ENCODE measurements at regions not wholly inside any gene's neighbourhood (a gene's known extent, or its start where the extent isn't known, plus 50 kb on each side); places are given as distances from the start of the nearest gene placed in this dataset.

DNA sequence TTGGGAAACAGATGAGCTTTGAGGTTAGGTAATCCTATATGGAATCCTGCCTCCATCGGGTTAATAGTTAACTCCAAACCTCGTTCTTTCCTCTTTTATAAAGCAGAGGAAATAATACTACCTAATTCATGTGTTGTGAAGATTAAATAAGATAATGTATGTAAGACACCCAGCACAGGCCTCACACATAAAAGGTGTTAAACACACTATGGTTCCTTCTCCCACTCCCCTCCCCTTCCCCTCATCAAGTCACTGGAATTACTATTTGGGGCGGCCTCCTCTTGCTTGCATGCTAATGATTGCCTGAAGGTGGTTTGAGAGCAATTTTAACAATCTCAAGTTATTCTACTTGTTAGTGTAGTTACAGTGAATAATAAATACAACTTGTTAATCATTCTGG is 404.4 kb upstream of the RASGEF1B start:
- TF ChIP-seq ZNF274 (IDR thresholded peaks at IDR 0.05; ENCODE audit: low read depth, low read length) = no peak
- H3K4me3 ChIP-seq (ENCODE audit: low read length) = no peak overlapping the region

- TF ChIP-seq ZNF274 (IDR thresholded peaks at IDR 0.05; ENCODE audit: low read depth, low read length) = no peak
- no peak overlapping the region for H3K4me3 ChIP-seq (ENCODE audit: low read length)
These were observed 403.2 kb upstream of the RASGEF1B start for GRCh38 chr4:81874661-81875515.

GRCh38 chr4:81870275-81870674 is 398.6 kb upstream of the RASGEF1B start:
- no peak overlapping the region for H3K4me3 ChIP-seq (ENCODE audit: low read length)
- TF ChIP-seq ZNF274 (IDR thresholded peaks at IDR 0.05; ENCODE audit: low read depth, low read length) = no peak

DNA sequence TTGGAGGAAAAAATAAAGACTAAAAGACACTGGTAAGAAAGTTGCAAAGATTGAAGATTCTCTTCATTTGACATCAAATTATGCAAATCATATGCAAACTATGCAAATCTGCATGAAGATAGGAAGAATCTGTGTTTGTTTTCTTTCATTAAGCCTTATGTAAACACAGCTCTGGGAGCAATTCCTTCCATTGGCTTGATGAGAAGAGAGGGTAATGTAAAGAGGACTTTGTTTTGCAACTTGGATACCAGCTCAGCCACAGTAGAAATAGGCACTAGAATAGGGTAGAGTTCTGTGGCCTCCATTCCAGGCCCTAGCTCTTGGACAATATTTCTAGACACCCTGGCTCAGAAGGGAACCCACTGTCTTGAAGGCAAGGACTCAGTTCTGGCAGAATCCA is 388.4 kb upstream of the RASGEF1B start:
- no peak overlapping the region for H3K4me3 ChIP-seq (ENCODE audit: low read length)
- no peak for TF ChIP-seq ZNF274 (IDR thresholded peaks at IDR 0.05; ENCODE audit: low read depth, low read length)

GRCh38 chr4:81854406-81854805 is 382.7 kb upstream of the RASGEF1B start:
- H3K4me3 ChIP-seq (ENCODE audit: low read length) = no peak overlapping the region
- TF ChIP-seq ZNF274 (IDR thresholded peaks at IDR 0.05; ENCODE audit: low read depth, low read length) = no peak

- TF ChIP-seq ZNF274 (IDR thresholded peaks at IDR 0.05; ENCODE audit: low read depth, low read length) = no peak
- no peak overlapping the region for H3K4me3 ChIP-seq (ENCODE audit: low read length)
These were observed 380.5 kb upstream of the RASGEF1B start for GRCh38 chr4:81852031-81852715.

GRCh38 chr4:81850701-81851100 is 379.0 kb upstream of the RASGEF1B start:
- no peak for TF ChIP-seq ZNF274 (IDR thresholded peaks at IDR 0.05; ENCODE audit: low read depth, low read length)
- no peak overlapping the region for H3K4me3 ChIP-seq (ENCODE audit: low read length)

DNA sequence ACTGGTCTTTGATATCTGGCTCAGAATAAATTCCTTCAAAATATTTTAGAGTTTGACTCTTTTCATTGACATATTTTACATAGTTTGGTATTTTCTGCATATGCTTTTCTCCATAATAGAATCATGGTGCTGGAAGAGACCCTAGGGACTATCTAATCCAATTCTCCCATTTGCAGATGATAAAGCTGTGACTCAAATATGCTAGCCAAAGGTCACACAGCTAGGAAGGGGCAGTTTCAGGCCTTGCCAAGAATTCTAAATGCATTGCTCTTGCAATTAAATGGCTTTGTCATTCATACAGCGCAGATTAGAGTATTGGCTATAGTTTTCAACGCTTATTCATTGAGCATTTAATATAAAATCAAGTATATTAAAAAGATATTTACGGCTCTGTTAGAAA is 374.1 kb upstream of the RASGEF1B start:
- TF ChIP-seq ZNF274 (IDR thresholded peaks at IDR 0.05; ENCODE audit: low read depth, low read length) = no peak
- no peak overlapping the region for H3K4me3 ChIP-seq (ENCODE audit: low read length)

DNA sequence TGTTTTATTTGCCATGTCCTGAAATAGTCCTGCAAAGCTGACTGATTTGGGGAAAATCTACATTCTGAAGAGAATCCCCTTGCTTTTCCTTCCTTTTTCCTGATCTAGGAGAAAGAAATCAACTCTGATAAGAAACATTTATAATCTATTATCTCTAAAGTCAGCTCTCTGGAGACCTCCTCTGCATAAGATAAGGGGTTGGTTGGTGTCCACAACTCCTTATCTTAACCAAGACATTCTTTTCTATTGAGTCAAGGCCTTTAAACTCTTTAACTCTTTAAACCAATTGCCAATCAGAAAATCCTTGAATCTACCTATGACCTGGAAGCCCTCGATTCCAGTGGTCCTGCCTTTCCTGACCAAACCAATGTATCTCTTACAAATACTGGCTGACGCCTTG is 373.6 kb upstream of the RASGEF1B start:
- H3K4me3 ChIP-seq (ENCODE audit: low read length) = no peak overlapping the region
- no peak for TF ChIP-seq ZNF274 (IDR thresholded peaks at IDR 0.05; ENCODE audit: low read depth, low read length)

- H3K4me3 ChIP-seq (ENCODE audit: low read length) = no peak overlapping the region
- no peak for TF ChIP-seq ZNF274 (IDR thresholded peaks at IDR 0.05; ENCODE audit: low read depth, low read length)
These were observed 373.0 kb upstream of the RASGEF1B start for GRCh38 chr4:81844717-81845116.

DNA sequence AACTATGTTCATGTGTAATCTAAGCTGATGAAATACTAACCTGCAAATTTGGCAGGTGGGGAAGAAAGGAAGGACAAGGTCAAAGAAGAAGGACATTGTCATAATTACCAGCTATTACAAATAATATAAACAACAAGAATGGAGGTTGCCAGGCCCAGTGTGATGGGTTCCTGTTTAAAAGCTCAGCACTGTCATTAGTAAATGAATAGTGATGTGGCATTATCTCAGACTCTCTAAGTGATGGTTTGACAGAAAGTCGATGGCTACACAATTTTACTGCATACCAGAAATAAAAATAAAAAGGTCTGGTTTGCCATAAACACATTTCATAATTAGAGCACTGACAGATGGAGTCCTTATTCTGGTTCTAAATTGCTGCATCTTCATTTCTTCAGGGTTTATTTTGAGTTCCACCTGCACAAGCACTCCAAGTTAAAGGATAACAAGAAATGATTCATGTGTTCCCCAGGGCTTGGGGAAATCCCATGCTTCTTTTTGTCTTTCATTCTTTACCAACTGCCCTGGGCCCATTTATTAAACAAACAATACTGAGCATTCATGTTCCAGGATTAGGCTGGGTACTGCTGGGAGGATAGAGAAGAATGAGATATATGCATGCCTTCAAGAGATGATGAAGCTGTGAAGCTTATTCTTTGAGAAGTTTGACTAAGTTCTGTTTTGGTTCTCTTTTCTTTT is 367.8 kb upstream of the RASGEF1B start:
- H3K4me3 ChIP-seq (ENCODE audit: low read length) = no peak overlapping the region

DNA sequence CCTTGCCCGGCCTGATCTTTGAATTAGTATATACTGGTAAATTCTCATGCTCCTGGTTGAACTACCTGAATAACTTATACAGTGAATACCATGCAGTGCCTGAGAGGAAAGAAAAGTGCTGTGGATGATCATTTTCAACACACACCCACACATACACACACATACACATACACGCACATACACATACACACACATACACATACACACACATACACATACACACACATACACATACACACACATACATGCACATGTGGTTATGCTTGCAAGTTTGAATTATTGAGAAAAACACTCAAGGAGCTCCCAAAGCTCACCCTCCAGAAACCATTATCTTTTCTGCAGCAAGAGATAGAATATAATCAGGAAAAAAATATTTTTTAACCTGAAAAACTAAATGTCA is 366.9 kb upstream of the RASGEF1B start:
- H3K4me3 ChIP-seq (ENCODE audit: low read length) = no peak overlapping the region
- TF ChIP-seq ZNF274 (IDR thresholded peaks at IDR 0.05; ENCODE audit: low read depth, low read length) = no peak

More for the DNA sequence above, 367.8 kb upstream of the RASGEF1B start:
- TF ChIP-seq ZNF274 (IDR thresholded peaks at IDR 0.05; ENCODE audit: low read depth, low read length) = no peak

- H3K4me3 ChIP-seq (ENCODE audit: low read length) = no peak overlapping the region
- no peak for TF ChIP-seq ZNF274 (IDR thresholded peaks at IDR 0.05; ENCODE audit: low read depth, low read length)
These were observed 365.0 kb upstream of the RASGEF1B start for GRCh38 chr4:81836716-81837115.

GRCh38 chr4:81833576-81833975 is 361.9 kb upstream of the RASGEF1B start:
- H3K4me3 ChIP-seq (ENCODE audit: low read length) = no peak overlapping the region
- TF ChIP-seq ZNF274 (IDR thresholded peaks at IDR 0.05; ENCODE audit: low read depth, low read length) = no peak

DNA sequence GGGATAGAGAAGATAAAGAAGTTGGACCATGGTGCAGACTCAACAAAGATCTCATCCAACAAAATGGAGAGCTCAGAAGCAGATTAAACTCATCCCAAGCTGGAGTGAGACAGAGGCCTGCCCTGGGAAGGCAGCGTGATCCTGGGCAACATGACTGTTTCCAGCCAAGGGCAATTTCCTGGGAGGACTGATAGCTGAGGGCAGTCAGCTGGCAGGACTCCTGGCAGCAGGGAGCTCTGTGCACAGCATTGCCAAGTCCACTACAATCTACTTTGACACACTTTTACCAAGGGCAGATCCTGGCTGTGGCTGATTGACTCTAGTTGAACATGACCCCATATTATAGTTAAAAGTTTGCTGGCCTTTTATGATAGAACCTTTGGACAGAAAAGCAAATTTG is 357.3 kb upstream of the RASGEF1B start:
- H3K4me3 ChIP-seq (ENCODE audit: low read length) = no peak overlapping the region
- TF ChIP-seq ZNF274 (IDR thresholded peaks at IDR 0.05; ENCODE audit: low read depth, low read length) = no peak

All from GM08714 (cell line).